AG10803 (cell line): ENCODE measurements at regions not wholly inside any gene's neighbourhood (a gene's known extent, or its start where the extent isn't known, plus 50 kb on each side); places are given as distances from the start of the nearest gene placed in this dataset.

Experiments used
- DNase-seq: peaks from one replicate; pipeline ENCODE4 v3.0.0; 2010; ENCODE audit warnings: low read depth
- H3K4me3 ChIP-seq: 2 replicates; pipeline ENCODE4 v1.5.1; 2011; ENCODE audit warnings: mild to moderate bottlenecking, low read length, control low read depth
- CTCF ChIP-seq: conservative IDR thresholded peaks from 2 replicates; pipeline ENCODE4 v1.5.1; 2011; ENCODE audit warnings: mild to moderate bottlenecking, low read length, control low read depth, inconsistent platforms

- DNase-seq = no peak
- no peak overlapping the region for H3K4me3 ChIP-seq
- TF ChIP-seq CTCF = no peak
Measured at GRCh38 chr13:104764600-104764999, 1698.4 kb upstream of the SLC10A2 start.

- no peak overlapping the region for H3K4me3 ChIP-seq
- DNase-seq = no peak
- TF ChIP-seq CTCF = no peak
Measured at GRCh38 chr13:104759069-104759468, 1692.9 kb upstream of the SLC10A2 start.

- TF ChIP-seq CTCF = no peak
- no peak for DNase-seq
- H3K4me3 ChIP-seq = no peak overlapping the region
Measured at GRCh38 chr13:104757712-104758111, 1691.5 kb upstream of the SLC10A2 start.

GRCh38 chr13:104750377-104750776 is 1684.2 kb upstream of the SLC10A2 start:
- no peak for DNase-seq
- H3K4me3 ChIP-seq = no peak overlapping the region
- no peak for TF ChIP-seq CTCF

- no peak for DNase-seq
- TF ChIP-seq CTCF = no peak
- H3K4me3 ChIP-seq = no peak overlapping the region
Measured at GRCh38 chr13:104740641-104741222, 1674.5 kb upstream of the SLC10A2 start.

- H3K4me3 ChIP-seq = no peak overlapping the region
- DNase-seq = no peak
- no peak for TF ChIP-seq CTCF
Measured at GRCh38 chr13:104737713-104738112, 1671.5 kb upstream of the SLC10A2 start.

- no peak for DNase-seq
- H3K4me3 ChIP-seq = no peak overlapping the region
- TF ChIP-seq CTCF = no peak
Measured at GRCh38 chr13:104733427-104733826, 1667.2 kb upstream of the SLC10A2 start.
